HEK293 (cell line): ENCODE measurements at regions not wholly inside any gene's neighbourhood (a gene's known extent, or its start where the extent isn't known, plus 50 kb on each side); places are given as distances from the start of the nearest gene placed in this dataset.

ENCODE experiments used
- CTCF ChIA-PET: fragments of 350-600 bp; formaldehyde crosslinking; extraction: SDS; loops from one replicate; lab custom pipeline; 2021; ENCODE audit warnings: antibody characterized with exemption; lab: Yijun Ruan, JAX
- POLR2A ChIA-PET: fragments of 300-600 bp; formaldehyde crosslinking; extraction: SDS; loops from one replicate; lab custom pipeline; 2020; ENCODE audit warnings: antibody characterized with exemption, inconsistent platforms; lab: Yijun Ruan, JAX
- H3K27ac ChIP-seq: fragments of 200-500 bp; sonication (Bioruptor generic); 2 replicates; pipeline ENCODE4 v1.5.1; 2014; ENCODE audit warnings: low read depth, low read length, control low read depth, inconsistent platforms; ENCODE audit errors: extremely low read depth
- H3K36me3 ChIP-seq, 2 experiments: fragments of 200-500 bp in 1 of 2; sonication (Bioruptor generic) in 1 of 2; 1 replicate in 1 of 2; 2 replicates in 1 of 2; pipeline ENCODE4 v1.5.1; 2014 to 2017; ENCODE audit warnings: inconsistent platforms in 2 of 2, low read length in 2 of 2; ENCODE audit not compliant: control insufficient read depth in 2 of 2, insufficient read depth in 1 of 2
- H3K4me1 ChIP-seq: fragments of 200-500 bp; sonication (Bioruptor generic); 2 replicates; pipeline ENCODE4 v1.5.1; 2014; ENCODE audit warnings: mild to moderate bottlenecking, low read length, inconsistent platforms; ENCODE audit not compliant: control insufficient read depth, insufficient read depth
- H3K4me3 ChIP-seq: 2 replicates; pipeline ENCODE4 v1.5.1; 2011; ENCODE audit warnings: low read depth, mild to moderate bottlenecking, control low read depth, low read length, moderate library complexity
- H3K9me3 ChIP-seq: fragments of 200-500 bp; sonication (Bioruptor generic); 2 replicates; pipeline ENCODE4 v1.5.1; 2014; ENCODE audit warnings: low read depth, low read length, inconsistent platforms; ENCODE audit not compliant: control insufficient read depth, insufficient read depth
- BCL11A ChIP-seq: fragments of 450-650 bp; formaldehyde crosslinking; IDR thresholded peaks from 2 replicates; pipeline ENCODE4 v1.5.1; 2016; ENCODE audit warnings: low read depth, missing biosample characterization, missing genetic modification characterization
- KLF7 ChIP-seq: fragments of 450-650 bp; formaldehyde crosslinking; IDR thresholded peaks from 2 replicates; pipeline ENCODE4 v1.5.1; 2016; ENCODE audit warnings: missing biosample characterization, missing genetic modification characterization, borderline replicate concordance
- KLF8 ChIP-seq: fragments of 450-650 bp; formaldehyde crosslinking; IDR thresholded peaks from 2 replicates; pipeline ENCODE4 v1.5.1; 2016; ENCODE audit warnings: missing biosample characterization, missing genetic modification characterization
- MZF1 ChIP-seq: fragments of 450-650 bp; formaldehyde crosslinking; IDR thresholded peaks from 2 replicates; pipeline ENCODE4 v1.5.1; 2017; ENCODE audit warnings: missing biosample characterization, missing genetic modification characterization, borderline replicate concordance
- PRDM10 ChIP-seq: fragments of 450-650 bp; formaldehyde crosslinking; IDR thresholded peaks from 2 replicates; pipeline ENCODE4 v1.5.1; 2016; ENCODE audit warnings: missing biosample characterization, missing genetic modification characterization
- SCRT1 ChIP-seq: fragments of 450-650 bp; formaldehyde crosslinking; IDR thresholded peaks from 2 replicates; pipeline ENCODE4 v1.5.1; 2016; ENCODE audit warnings: missing biosample characterization, missing genetic modification characterization, borderline replicate concordance
- SCRT2 ChIP-seq: fragments of 450-650 bp; formaldehyde crosslinking; IDR thresholded peaks from 2 replicates; pipeline ENCODE4 v1.5.1; 2016; ENCODE audit warnings: missing biosample characterization, missing genetic modification characterization
- ZBTB21 ChIP-seq: fragments of 450-650 bp; formaldehyde crosslinking; IDR thresholded peaks from 2 replicates; pipeline ENCODE4 v1.5.1; 2017; ENCODE audit warnings: missing biosample characterization, missing genetic modification characterization
- ZFP37 ChIP-seq: fragments of 450-650 bp; formaldehyde crosslinking; IDR thresholded peaks from 2 replicates; pipeline ENCODE4 v1.5.1; 2016; ENCODE audit warnings: missing biosample characterization, missing genetic modification characterization
- ZNF114 ChIP-seq: fragments of 450-650 bp; formaldehyde crosslinking; IDR thresholded peaks from 2 replicates; pipeline ENCODE4 v1.5.0; 2017; ENCODE audit warnings: missing biosample characterization, missing genetic modification characterization
- ZNF157 ChIP-seq: fragments of 450-650 bp; formaldehyde crosslinking; IDR thresholded peaks from 2 replicates; pipeline ENCODE4 v1.5.1; 2016; ENCODE audit warnings: missing biosample characterization, missing genetic modification characterization
- ZNF19 ChIP-seq: fragments of 450-650 bp; formaldehyde crosslinking; IDR thresholded peaks from 2 replicates; pipeline ENCODE4; 2016; ENCODE audit warnings: missing biosample characterization, missing genetic modification characterization, low read depth
- ZNF488 ChIP-seq: fragments of 450-650 bp; formaldehyde crosslinking; IDR thresholded peaks from 2 replicates; pipeline ENCODE4 v1.5.1; 2016; ENCODE audit warnings: missing biosample characterization, missing genetic modification characterization
- ZNF513 ChIP-seq: fragments of 450-650 bp; IDR thresholded peaks from 2 replicates; pipeline ENCODE4 v1.5.1; 2018; ENCODE audit warnings: missing biosample characterization, missing genetic modification characterization
- ZNF585B ChIP-seq: fragments of 450-650 bp; formaldehyde crosslinking; IDR thresholded peaks from 2 replicates; pipeline ENCODE4 v1.5.1; 2016; ENCODE audit warnings: missing biosample characterization, missing genetic modification characterization
- ZNF629 ChIP-seq: fragments of 450-650 bp; formaldehyde crosslinking; IDR thresholded peaks from 2 replicates; pipeline ENCODE4 v1.5.1; 2017; ENCODE audit warnings: missing biosample characterization, missing genetic modification characterization
- ZNF645 ChIP-seq: fragments of 450-650 bp; formaldehyde crosslinking; IDR thresholded peaks from 2 replicates; pipeline ENCODE4; 2016; ENCODE audit warnings: missing biosample characterization, missing genetic modification characterization
- ZNF670 ChIP-seq: fragments of 450-650 bp; formaldehyde crosslinking; IDR thresholded peaks from 2 replicates; pipeline ENCODE4 v1.5.1; 2016; ENCODE audit warnings: missing biosample characterization, missing genetic modification characterization, low read depth
- ZNF76 ChIP-seq: fragments of 450-650 bp; formaldehyde crosslinking; IDR thresholded peaks from 2 replicates; pipeline ENCODE4; 2016; ENCODE audit warnings: low read depth, missing biosample characterization, missing genetic modification characterization, borderline replicate concordance
- ZNF785 ChIP-seq: fragments of 450-650 bp; formaldehyde crosslinking; IDR thresholded peaks from 2 replicates; pipeline ENCODE4 v1.5.1; 2016; ENCODE audit warnings: missing biosample characterization, missing genetic modification characterization
- ZNF837 ChIP-seq: fragments of 450-650 bp; formaldehyde crosslinking; IDR thresholded peaks from 2 replicates; pipeline ENCODE4 v1.5.1; 2016; ENCODE audit warnings: missing biosample characterization, missing genetic modification characterization
- ZSCAN30 ChIP-seq: fragments of 450-650 bp; IDR thresholded peaks from 2 replicates; pipeline ENCODE4 v1.5.1; 2018; ENCODE audit warnings: missing biosample characterization, mild to moderate bottlenecking, missing genetic modification characterization, moderate library complexity
- ZXDB ChIP-seq: fragments of 450-650 bp; formaldehyde crosslinking; IDR thresholded peaks from 2 replicates; pipeline ENCODE4 v1.5.1; 2016; ENCODE audit warnings: missing biosample characterization, missing genetic modification characterization

GRCh38 chr1:31507221-31507620 is 69.1 kb upstream of the TINAGL1 start (continued):
- TF ChIP-seq ZNF645: no peak
- TF ChIP-seq ZNF785: no peak
- TF ChIP-seq SCRT2 (tag by site-specific recombination): no peak
- no peak for TF ChIP-seq ZNF19 (tag by site-specific recombination)
- TF ChIP-seq, all 188 proteins: peak for 0

- no peaks in the 10 kb centered on the region for H3K9me3 ChIP-seq
- H3K4me1 ChIP-seq: no peaks in the 10 kb centered on the region
- no peak for TF ChIP-seq ZXDB (tag by site-specific recombination)
- TF ChIP-seq SCRT1 (tag by site-specific recombination): no peak
- TF ChIP-seq KLF7 (tag by site-specific recombination): no peak
- TF ChIP-seq ZNF488 (tag by site-specific recombination): no peak
- TF ChIP-seq PRDM10 (tag by site-specific recombination): no peak
- TF ChIP-seq BCL11A (tag by site-specific recombination): no peak
- no peak for TF ChIP-seq ZNF513 (tag by site-specific recombination)
- TF ChIP-seq ZNF629 (tag by site-specific recombination): no peak
- TF ChIP-seq KLF8 (tag by site-specific recombination): no peak
- no peak for TF ChIP-seq ZNF670 (tag by site-specific recombination)
- no peak for TF ChIP-seq ZSCAN30 (tag by site-specific recombination)
- TF ChIP-seq ZNF837 (tag by site-specific recombination): no peak
- TF ChIP-seq ZNF157 (tag by site-specific recombination): no peak
- no peak for TF ChIP-seq ZFP37
- TF ChIP-seq MZF1 (tag by site-specific recombination): no peak
- no peak for TF ChIP-seq ZBTB21
- no peak for TF ChIP-seq ZNF585B (tag by site-specific recombination)
- TF ChIP-seq ZNF645: no peak
- no peak for TF ChIP-seq ZNF76
- no peak for TF ChIP-seq ZNF114 (tag by site-specific recombination)
- ChIA-PET CTCF (interaction anchor here (1.0 kb wide), 1 partner anchor 42 kb away, joined by 3 read pairs; no protein-coding TSS in a partner anchor), POLR2A (interaction anchor here (0.5 kb wide), 1 partner anchor 145 kb away, joined by 3 read pairs; no protein-coding TSS in a partner anchor)
- H3K36me3 ChIP-seq: no peaks in the 10 kb centered on the region
- H3K4me3 ChIP-seq: no peak overlapping the region
- H3K27ac ChIP-seq: no peak overlapping the region
These were observed 68.4 kb upstream of the TINAGL1 start for GRCh38 chr1:31507676-31508530.
